GM10248 (cell line): ENCODE measurements at regions not wholly inside any gene's neighbourhood (a gene's known extent, or its start where the extent isn't known, plus 50 kb on each side); places are given as distances from the start of the nearest gene placed in this dataset.
"Not testable (repeated sequence)": the region's sequence is repeated elsewhere in the genome, so short reads cannot be mapped to it uniquely, and the experiment has no call there.

Experiments
- CTCF ChIA-PET: fragments of 300-600 bp; sonication (Branson Sonifier 250); formaldehyde crosslinking; extraction: SDS; loops from one replicate; lab custom pipeline; 2021; ENCODE audit warnings: antibody characterized with exemption; lab: Yijun Ruan, JAX
- POLR2A ChIA-PET: fragments of 350-650 bp; sonication (Branson Sonifier 250); formaldehyde crosslinking; extraction: SDS; loops from one replicate; lab custom pipeline; 2020; ENCODE audit warnings: antibody characterized with exemption; lab: Yijun Ruan, JAX
- DNase-seq: peaks from one replicate; pipeline ENCODE4 v3.0.0; 2012; ENCODE audit errors: extremely low spot score
- TF ChIP-seq, protein P1 (sequence below): IDR thresholded peaks from 2 replicates; pipeline ENCODE4 v1.5.1; 2012; ENCODE audit warnings: mild to moderate bottlenecking, low read depth; ENCODE audit errors: extremely low read depth, missing control alignments, control extremely low read depth

DNA sequence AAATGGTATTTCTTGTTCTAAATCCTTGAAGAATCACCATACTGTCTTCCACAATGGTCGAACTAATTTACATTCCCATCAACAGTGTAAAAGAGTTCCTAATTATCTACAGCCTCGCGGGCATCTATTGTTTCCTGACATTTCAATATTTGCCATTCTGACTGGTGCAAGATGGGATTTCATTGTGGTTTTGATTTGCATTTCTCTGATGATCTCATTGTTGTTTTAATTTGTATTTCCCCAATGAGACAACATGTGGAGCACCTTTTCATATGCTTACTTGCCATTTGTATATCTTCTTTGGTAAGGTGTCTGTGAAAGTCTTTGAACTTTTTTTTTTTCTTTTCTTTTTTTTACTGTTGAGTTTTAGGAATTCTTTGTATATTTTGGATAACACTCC, 473.6 kb downstream of the KCTD16 start:
- POLR2A ChIA-PET = no interaction called here
- TF ChIP-seq, protein P1, sequence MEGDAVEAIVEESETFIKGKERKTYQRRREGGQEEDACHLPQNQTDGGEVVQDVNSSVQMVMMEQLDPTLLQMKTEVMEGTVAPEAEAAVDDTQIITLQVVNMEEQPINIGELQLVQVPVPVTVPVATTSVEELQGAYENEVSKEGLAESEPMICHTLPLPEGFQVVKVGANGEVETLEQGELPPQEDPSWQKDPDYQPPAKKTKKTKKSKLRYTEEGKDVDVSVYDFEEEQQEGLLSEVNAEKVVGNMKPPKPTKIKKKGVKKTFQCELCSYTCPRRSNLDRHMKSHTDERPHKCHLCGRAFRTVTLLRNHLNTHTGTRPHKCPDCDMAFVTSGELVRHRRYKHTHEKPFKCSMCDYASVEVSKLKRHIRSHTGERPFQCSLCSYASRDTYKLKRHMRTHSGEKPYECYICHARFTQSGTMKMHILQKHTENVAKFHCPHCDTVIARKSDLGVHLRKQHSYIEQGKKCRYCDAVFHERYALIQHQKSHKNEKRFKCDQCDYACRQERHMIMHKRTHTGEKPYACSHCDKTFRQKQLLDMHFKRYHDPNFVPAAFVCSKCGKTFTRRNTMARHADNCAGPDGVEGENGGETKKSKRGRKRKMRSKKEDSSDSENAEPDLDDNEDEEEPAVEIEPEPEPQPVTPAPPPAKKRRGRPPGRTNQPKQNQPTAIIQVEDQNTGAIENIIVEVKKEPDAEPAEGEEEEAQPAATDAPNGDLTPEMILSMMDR = no peak

DNA sequence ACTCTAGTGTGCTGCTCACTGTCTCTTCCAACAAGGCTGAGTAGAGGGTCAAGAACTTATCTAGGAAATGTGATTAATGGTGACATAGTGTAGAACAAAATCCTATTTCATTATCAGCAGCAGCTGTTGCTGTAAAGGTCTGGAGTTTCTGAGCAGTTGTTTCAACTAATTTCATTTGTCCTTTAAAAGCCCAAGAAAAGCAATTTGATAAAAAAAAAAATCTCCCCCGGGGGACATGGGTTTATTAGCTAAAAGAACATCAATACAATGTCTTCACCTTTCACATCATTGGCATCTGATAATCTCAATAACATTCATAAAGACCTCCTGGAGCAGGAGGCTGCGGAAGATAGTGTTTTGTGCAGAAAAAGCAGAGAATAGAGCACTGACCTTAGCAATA, 468.1 kb downstream of the KCTD16 start:
- DNase-seq = no peak
- ChIA-PET POLR2A (no interaction called here), CTCF (no interaction called here)
- TF ChIP-seq, protein P1 = no peak

More for the DNA sequence above, 473.6 kb downstream of the KCTD16 start:
- no peak for DNase-seq
- CTCF ChIA-PET = no interaction called here

DNA sequence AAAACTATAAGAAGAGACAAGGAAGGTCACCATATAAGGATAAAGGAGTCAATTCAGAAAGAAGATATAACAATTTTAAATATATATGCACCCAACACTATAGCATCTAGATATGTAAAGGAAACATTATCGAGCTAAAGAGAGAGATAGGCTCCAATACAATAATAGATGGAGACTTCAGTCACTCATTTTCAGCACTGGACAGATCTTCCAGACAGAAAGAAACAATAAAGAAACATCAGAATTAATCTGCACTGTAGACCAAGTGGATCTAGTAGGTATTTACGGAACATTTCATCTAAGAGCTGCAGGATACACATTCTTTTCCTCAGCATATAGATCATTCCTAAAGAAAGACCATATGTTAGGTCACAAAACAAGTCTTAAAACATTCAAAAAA, 463.5 kb downstream of the KCTD16 start:
- TF ChIP-seq, protein P1 = no peak
- ChIA-PET POLR2A (no interaction called here), CTCF (no interaction called here)
- no peak for DNase-seq

DNA sequence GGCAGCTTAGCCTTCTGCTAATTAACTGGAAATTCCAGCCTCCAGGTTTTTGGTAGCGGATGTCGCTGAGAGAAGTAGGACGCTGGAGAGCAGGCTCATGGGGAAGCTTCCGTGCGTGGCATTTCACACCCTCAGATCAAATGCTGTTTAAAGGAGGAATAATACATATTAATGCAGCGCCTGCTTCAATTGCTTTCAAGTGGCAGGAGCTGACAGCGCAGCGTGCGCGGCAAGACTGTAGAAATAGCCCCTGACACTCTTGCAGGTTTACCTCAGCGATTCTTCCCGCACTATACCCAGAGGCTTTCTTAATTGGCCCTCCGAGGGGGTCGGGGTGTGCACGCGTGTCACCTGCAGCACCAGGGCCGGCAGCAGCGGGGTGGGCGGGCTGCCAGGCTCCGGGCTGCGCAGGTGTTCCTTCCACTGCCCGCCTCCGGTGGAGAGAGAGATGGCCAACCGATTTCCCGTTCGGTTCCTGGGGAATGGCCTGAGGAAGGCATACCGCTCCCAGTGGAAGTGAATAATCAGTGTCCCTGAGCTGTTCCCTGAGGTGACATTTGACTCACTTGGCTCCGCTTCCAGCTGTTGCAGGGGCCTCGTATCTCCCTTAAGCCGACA, 427.9 kb downstream of the KCTD16 start:
- TF ChIP-seq, protein P1 = no peak
- CTCF ChIA-PET = no interaction called here
- DNase-seq = no peak
- POLR2A ChIA-PET = no interaction called here

DNA sequence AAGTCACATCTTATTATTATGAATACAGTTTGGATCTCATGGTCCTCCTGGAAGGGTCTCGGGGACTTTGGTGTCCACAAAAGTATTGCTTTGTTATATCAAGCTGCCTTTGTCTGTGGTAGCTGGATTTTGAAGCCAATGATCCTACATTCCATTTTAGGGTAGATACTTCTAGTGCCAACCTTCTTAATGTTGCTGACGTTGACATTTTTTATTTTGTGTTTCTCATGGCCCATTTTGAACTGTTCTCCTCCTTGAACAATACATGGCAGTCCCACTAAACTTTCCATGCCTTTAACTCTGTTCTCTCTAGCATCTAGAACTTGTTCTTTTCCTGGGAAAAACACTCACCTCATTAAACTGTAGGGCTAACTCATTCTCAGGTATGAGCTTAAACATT, 425.8 kb downstream of the KCTD16 start:
- POLR2A ChIA-PET = no interaction called here
- TF ChIP-seq, protein P1 = no peak
- no peak for DNase-seq
- CTCF ChIA-PET = interaction anchor here (0.8 to 1.7 kb wide), 3 partner anchors 10 to 16 kb away, joined by 3 to 4 read pairs (median 3); no protein-coding TSS in a partner anchor

DNA sequence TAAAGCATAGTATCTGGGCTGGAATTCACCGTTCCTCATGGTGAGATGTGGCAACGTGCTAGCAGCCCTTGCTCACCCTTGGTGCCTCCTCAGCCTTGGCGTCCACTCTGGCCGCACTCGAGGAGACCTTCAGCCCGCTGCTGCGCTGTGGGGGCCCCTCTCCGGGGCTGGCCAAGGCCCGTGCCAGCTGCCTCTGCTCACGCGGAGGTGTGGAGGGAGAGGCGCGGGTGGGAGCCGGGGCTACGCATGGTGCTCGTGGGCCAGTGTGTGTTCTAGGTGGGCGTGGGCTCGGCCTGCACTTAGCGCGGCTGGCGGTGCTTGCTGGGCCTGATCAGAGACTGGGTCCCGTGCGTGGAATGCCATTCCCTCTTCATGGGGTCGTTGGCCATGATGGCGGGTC, 424.2 kb downstream of the KCTD16 start:
- DNase-seq = no peak
- ChIA-PET CTCF (interaction anchor here (0.8 kb wide), 1 partner anchor 14 kb away, joined by 3 read pairs; no protein-coding TSS in a partner anchor), POLR2A (no interaction called here)
- TF ChIP-seq, protein P1 = no peak

DNA sequence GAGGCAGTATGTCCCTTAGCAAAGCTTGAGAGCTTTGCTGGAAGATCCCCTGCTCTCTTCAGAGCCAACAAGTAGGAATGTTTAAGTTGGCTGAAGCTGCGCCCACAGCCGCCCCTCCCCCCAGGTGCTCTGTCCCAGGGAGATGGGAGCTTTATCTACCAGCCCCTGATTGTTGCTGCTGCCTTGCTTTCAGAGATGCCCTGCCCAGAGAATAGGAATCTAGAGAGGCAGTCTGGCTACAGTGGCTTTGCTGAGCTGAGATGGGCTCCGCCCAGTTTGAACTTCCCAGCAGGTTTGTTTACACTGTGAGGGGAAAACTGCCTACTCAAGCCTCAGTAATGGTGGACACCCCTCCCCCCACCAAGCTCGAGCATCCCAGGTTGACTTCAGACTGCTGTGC, 423.6 kb downstream of the KCTD16 start:
- DNase-seq, POLR2A ChIA-PET: not testable (repeated sequence)
- CTCF ChIA-PET = interaction anchor here (0.8 kb wide), 1 partner anchor 15 kb away, joined by 3 read pairs; no protein-coding TSS in a partner anchor
